CD4-positive, alpha-beta T cell treated with Interleukin-12 subunit alpha and Interleukin-12 subunit beta, for 1 hour (primary cell): ENCODE measurements at regions not wholly inside any gene's neighbourhood (a gene's known extent, or its start where the extent isn't known, plus 50 kb on each side); places are given as distances from the start of the nearest gene placed in this dataset.

Experiments
- DNase-seq: peaks from one replicate; pipeline ENCODE4 v3.0.0-alpha.2; 2020

- DNase-seq, result no peak
Observed at GRCh38 chr10:3248526-3249306, 76.1 kb upstream of the PITRM1 start.

- no peak for DNase-seq
Observed at GRCh38 chr10:3245395-3245794, 72.8 kb upstream of the PITRM1 start.

GRCh38 chr10:3241967-3242650 lies 69.5 kb upstream of the PITRM1 start:
- no peak for DNase-seq

GRCh38 chr10:3241274-3241921 lies 68.8 kb upstream of the PITRM1 start:
- no peak for DNase-seq

GRCh38 chr10:3239920-3240894 lies 67.6 kb upstream of the PITRM1 start:
- DNase-seq, result no peak

GRCh38 chr10:3239066-3239919 lies 66.7 kb upstream of the PITRM1 start:
- peak; percentile 73 for DNase-seq

GRCh38 chr10:3238115-3238871 lies 65.7 kb upstream of the PITRM1 start:
- DNase-seq, result no peak

GRCh38 chr10:3237530-3237929 lies 64.9 kb upstream of the PITRM1 start:
- no peak for DNase-seq

- DNase-seq, result no peak
Observed at GRCh38 chr10:3236644-3237404, 64.2 kb upstream of the PITRM1 start.

- DNase-seq, result no peak
Observed at GRCh38 chr10:3235996-3236510, 63.5 kb upstream of the PITRM1 start.

- no peak for DNase-seq
Observed at GRCh38 chr10:3235395-3235794, 62.8 kb upstream of the PITRM1 start.

- no peak for DNase-seq
Observed at GRCh38 chr10:3233486-3233990, 61.0 kb upstream of the PITRM1 start.

- DNase-seq, result no peak
Observed at GRCh38 chr10:3231951-3232730, 59.6 kb upstream of the PITRM1 start.

- DNase-seq, result no peak
Observed at GRCh38 chr10:3229815-3230214, 57.2 kb upstream of the PITRM1 start.

- DNase-seq, result no peak
Observed at GRCh38 chr10:3228629-3228945, 56.0 kb upstream of the PITRM1 start.

GRCh38 chr10:3226960-3227744 lies 54.6 kb upstream of the PITRM1 start:
- DNase-seq, result no peak

GRCh38 chr10:3225561-3225960 lies 53.0 kb upstream of the PITRM1 start:
- no peak for DNase-seq

GRCh38 chr10:3224241-3224640 lies 51.7 kb upstream of the PITRM1 start:
- DNase-seq, result no peak
